GM21528 (cell line): ENCODE measurements at regions not wholly inside any gene's neighbourhood (a gene's known extent, or its start where the extent isn't known, plus 50 kb on each side); places are given as distances from the start of the nearest gene placed in this dataset.

Experiments
- ATAC-seq: cut with Tn5 transposase; IDR thresholded peaks from one replicate; pipeline ENCODE4 v1.9.1; 2021; ENCODE audit warnings: mild to moderate bottlenecking, moderate library complexity; ENCODE audit not compliant: unreplicated experiment, low FRiP score

- no peak for ATAC-seq
Observed at GRCh38 chr6:167643223-167643622, 183.5 kb upstream of the AFDN start.

DNA sequence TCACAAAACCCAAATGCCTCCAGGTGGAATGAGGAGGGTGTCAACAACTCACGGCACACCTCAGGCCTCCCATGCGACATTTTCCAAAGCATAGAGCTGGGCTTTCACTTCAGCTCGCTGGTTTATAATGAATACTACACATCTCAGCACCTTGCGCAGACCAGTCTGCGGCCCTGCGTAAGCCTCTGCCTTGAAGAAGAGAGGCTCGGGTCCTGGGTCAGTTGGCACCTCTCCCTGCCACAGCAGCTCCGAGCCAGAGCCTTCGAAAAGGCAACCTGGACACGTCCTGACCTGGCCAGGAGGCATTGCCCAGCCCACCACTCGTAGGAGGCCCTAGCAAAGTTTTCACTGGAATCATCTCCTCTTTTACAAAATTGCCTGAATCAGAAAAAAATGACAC, 183.0 kb upstream of the AFDN start:
- ATAC-seq: no peak

DNA sequence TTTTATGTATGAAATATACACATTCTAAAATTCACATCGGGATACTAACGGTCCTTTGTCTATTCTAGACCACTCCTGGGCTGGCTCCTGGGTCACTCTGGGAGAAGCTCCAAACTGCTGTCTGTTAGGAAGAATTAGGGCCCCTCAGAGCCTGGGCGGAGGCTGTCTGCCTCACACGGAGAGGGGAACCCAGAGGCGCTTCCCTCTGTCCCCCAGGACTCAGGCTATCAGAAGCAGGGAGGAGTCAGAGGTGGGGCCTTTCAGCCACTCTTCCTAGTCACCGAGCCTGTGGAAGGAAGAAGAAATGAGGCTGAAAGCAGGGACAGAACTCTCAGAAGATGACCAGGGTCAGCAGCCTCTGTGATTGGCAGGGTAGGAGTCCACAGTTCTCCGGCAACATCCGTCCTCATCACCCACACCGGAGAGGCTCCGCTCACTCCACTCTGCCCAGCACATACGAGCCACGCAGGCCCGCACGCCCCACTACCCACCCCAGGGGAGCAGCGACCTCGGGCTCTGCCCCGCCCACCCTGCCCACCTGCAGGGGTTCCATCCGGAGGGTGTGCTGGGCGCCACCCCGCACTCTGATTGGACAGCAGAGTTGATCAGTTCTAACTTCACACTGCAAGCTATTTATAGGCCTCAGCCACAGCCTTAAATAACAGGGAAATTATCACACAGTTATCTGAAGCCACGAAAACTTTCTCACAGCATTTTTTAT, 182.1 kb upstream of the AFDN start:
- no peak for ATAC-seq

DNA sequence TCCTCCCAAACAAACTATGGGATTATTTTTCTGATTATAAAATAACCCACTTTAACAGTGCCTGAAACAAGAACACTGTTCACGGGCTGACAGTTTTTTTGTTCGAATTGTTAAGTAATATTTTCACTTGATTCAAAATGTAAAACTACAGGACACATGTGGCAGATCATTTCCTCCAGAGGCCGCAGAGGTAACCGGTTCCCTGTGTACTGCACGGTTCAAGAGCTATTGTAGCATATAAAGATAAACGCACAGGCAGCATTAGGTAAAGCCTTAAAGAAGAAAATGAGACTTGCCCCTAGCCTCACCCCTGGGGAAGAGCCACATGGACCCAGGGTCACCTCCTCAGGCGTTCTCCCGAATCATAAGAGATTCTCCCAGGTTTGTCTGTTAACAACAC, 181.3 kb upstream of the AFDN start:
- no peak for ATAC-seq

DNA sequence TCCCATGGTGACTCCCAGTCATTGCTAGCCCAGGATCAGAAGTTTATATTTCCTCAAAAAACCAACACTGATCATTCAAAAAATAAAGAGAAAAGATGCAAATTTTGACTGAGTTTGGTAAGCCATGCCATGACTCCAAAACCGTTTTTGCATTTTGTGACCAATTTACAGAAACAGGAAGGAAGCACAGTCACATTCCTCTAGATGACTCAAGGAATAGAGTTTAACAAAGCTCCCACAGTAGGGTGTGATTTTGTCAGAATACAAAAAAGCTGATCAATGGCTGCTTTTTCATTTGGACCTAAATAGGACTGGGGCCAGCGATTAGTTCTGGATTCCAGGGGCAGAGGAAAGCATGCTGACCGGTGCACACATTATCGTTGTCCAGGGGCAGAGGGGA, 179.4 kb upstream of the AFDN start:
- no peak for ATAC-seq

- ATAC-seq: no peak
Observed at GRCh38 chr6:167647737-167648470, 178.8 kb upstream of the AFDN start.

GRCh38 chr6:167648501-167649278, 178.0 kb upstream of the AFDN start:
- no peak for ATAC-seq

DNA sequence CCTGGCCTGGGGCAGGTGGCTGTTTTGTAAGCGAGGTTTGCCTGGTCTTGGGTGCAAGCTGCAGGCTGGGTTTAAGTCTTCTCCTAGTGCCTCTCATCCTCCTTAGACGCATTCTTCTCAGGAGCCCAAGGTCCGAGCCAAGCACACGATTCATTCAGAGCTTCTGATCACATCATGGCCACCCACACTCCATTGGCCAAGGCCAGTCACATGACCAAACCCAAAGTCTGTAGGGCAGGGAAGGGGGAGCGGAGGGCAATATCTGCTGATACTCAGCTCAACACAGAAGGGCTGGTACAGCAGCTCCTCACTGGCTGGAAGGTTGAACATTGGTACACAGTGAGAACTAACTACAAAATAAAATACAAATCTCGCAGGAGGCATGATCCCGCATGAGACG, 177.2 kb upstream of the AFDN start:
- ATAC-seq: no peak

GRCh38 chr6:167650730-167651317, 175.9 kb upstream of the AFDN start:
- ATAC-seq: no peak

DNA sequence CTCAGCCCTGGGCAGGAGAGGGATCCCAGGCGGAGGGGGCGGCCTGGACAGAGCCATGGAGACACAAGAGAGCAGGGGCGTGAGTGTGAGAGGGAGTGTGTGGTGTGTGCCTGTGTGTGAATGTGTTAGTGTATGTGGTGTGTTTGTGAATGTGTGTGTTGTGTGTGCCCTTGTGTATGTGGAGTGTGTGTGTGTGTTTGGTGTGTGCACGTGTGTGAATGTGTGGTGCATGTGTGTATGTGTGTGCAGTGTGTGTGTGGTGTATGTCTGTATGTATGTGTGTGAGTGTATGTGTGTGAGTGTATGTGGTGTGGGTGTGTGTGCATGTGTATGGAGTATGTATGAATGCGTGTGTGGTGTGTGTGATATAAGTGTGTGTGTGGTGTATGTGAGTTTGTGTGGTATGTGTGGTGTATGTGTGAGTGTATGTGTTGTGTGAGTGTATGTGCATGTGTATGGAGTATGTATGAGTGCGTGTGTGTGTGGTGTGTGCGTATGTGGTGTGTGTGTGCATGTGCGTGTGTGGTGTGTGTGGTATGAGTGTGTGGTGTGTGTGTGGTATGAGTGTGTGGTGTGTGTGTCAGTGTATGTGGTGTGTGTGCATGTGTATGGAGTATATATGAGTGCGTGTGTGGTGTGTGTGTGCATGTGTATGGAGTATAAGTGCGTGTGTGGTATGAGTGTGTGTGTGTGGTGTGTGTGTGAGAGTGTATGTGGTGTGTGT, 175.2 kb upstream of the AFDN start:
- no peak for ATAC-seq

GRCh38 chr6:167652042-167652700, 174.5 kb upstream of the AFDN start:
- no peak for ATAC-seq

- ATAC-seq: no peak
Observed at GRCh38 chr6:167652701-167653095, 174.0 kb upstream of the AFDN start.

DNA sequence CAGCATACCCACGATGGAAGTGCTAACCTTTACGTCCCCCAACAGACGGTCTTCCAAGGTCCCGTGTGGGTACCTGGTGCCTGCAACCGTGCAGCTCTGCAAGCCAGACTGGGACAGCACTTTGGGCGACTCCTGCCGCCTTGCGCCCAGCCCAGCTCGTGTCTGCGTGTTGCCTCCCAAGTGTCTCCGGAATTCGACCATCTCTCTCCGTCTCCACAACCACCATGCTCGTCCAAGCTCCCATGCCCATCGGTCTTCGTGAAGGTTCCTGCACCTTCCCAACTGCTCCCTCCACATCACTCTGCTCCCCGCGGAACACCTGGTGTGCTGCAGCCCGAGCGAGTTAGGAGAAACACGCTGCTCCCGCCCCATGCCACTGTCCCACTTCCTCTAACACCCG, 173.2 kb upstream of the AFDN start:
- ATAC-seq: no peak

DNA sequence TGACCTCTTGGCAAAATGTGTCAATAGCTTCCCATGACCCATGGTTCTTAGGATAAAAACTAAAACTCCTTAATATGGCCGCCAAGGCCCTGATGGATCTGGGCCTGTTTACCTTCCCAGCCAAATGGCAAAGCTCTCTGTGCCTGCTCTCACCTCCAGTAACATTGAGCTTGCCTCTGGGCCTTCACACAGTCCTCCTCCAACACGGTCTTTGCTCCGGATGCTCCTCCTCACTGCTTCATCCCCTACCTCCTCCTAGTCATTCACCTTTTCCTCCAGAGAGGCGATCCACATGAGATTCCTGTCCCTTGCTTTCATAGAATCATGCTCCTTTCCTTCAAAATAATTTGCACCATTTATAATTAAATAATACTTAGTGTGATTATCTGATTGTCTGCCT, 172.3 kb upstream of the AFDN start:
- no peak for ATAC-seq

GRCh38 chr6:167655174-167655821, 171.4 kb upstream of the AFDN start:
- ATAC-seq: no peak

DNA sequence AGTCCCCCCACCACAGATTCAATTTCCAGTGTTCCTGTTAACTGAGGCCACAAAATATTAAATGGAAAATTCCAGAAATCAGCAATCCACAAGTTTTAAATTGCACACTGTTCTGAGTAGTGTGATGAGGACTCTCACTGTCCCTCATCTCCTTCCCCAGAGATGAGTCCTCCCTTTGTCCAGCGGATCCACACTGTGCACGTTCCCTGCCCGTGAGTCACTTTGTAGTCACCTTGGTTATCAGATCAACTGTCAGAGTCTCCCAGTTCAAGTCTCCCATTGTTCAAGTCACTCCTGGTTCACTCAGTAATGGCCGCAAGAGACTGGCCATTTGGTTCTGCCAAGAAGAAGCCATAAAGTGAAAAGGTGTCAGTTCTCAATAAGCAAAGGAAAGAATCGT, 168.6 kb upstream of the AFDN start:
- ATAC-seq: no peak

DNA sequence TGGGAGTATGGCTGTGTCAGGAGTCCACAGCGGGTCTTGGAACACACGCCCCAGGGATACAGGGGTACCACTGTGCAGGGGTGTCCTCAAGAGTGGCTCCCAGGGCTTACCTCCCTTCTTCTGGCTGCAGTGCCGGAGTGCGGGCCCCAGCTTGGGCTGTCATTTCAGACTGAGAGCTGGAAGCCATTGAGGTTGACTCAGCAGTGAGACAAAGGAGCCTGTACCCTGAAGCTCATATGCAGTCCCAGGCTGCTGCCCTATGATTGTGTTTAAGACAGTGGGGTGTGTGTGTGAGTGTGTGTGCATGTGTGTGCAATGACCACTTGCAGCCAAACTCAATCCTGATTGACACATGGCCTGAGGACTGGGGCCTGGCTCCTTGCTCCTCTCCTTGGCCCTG, 167.7 kb upstream of the AFDN start:
- ATAC-seq: no peak

- ATAC-seq: no peak
Observed at GRCh38 chr6:167660424-167660823, 166.3 kb upstream of the AFDN start.

GRCh38 chr6:167660944-167661551, 165.7 kb upstream of the AFDN start:
- no peak for ATAC-seq
